Superior temporal gyrus (tissue), 1 donor: ENCODE measurements at regions not wholly inside any gene's neighbourhood (a gene's known extent, or its start where the extent isn't known, plus 50 kb on each side); places are given as distances from the start of the nearest gene placed in this dataset.

ENCODE experiments used
- DNase-seq: peaks from one replicate; pipeline ENCODE4 v3.0.0-alpha.2; 2016; ENCODE audit errors: extremely low spot score

DNA sequence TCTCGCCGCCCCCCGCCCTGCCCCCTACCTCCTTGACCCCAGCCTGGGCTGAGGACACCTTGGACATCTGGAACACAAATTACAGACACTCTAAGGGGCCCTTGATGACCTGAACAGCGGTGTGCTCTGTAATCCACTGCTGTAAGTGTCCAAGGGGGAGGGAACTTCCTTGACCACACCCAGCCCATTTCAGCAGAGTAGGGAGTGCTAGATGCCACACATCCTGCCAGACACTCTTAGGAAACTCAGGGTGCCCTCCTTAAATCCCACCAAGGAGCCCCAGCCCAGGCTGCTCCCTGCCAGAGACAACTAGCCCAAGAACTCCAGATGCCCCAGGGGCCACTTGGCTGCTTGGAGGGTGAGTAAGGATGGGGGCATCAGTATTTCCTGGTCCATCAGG, 282.2 kb downstream of the RRAGC start:
- DNase-seq, result no peak

DNA sequence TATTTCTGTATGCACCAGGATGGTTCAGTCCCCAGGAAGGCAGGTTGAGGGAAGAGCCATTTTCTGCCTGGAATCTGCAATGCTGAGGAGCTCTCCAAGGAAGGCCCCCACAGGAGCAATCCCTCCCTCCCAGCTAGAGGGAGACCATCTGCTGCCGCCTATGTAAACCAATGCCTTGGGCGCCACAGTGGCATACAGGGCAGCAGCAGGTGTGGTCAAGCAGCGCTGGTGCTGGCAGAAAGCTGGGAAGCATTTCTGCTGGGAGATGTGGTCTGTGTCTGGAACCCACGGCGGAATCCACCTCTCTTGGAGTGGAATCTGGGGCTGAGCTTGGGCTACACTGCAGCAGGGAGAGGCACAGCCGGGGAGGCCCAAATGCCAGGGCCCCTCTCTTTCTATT, 283.3 kb downstream of the RRAGC start:
- DNase-seq, result no peak

- peak; percentile 38 for DNase-seq
These were observed 287.8 kb downstream of the RRAGC start for GRCh38 chr1:38571726-38572125.

DNA sequence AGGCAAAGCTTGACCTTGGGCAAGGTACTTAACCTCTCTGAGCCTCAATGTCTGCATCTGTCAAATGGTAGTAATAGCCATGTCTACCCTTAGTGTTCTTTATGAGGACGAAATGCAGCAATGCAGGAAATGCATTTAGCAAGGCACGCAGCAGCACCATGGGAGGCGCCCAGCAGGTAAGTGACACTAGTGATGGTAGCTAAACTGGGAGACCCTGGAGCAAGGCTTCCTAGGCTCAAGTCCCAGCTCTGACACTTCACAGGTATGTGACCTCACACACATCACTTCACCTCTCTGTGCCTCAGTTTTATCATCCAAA, 289.0 kb downstream of the RRAGC start:
- no peak for DNase-seq

DNA sequence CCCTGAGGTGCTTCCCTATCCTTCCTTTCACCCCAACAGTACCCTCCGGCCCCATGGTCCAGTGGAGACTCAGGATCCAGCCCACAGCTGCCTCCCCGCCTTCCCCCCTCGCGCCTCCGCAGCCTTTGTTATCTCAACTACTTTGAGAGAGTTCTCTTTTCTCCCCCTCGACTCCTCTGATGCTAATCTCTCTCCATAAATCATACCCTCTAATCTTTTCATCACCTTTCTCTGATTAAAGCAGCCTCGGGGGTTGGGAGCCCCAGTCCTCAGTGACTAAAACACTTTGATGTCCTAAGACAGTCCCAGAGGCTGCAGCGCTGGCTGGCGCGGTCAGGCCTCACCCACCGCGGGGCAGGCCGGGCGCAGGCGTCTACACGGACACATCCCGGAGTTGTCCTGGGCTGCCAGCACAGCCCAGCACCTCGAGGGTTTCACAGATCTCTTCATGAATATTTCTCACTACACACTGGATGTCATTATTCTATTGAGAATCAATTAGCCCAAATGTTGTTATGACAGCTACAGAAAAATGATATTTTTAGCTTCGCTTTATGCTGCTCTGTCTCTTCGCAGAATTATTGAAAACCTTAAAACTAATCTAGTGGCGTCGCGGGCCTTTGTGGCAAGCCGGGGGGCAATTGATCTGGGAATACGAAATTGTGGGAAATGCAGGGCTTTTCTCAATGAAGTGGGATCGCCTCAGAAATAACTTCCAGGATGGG, 289.5 kb downstream of the RRAGC start:
- no peak for DNase-seq

DNA sequence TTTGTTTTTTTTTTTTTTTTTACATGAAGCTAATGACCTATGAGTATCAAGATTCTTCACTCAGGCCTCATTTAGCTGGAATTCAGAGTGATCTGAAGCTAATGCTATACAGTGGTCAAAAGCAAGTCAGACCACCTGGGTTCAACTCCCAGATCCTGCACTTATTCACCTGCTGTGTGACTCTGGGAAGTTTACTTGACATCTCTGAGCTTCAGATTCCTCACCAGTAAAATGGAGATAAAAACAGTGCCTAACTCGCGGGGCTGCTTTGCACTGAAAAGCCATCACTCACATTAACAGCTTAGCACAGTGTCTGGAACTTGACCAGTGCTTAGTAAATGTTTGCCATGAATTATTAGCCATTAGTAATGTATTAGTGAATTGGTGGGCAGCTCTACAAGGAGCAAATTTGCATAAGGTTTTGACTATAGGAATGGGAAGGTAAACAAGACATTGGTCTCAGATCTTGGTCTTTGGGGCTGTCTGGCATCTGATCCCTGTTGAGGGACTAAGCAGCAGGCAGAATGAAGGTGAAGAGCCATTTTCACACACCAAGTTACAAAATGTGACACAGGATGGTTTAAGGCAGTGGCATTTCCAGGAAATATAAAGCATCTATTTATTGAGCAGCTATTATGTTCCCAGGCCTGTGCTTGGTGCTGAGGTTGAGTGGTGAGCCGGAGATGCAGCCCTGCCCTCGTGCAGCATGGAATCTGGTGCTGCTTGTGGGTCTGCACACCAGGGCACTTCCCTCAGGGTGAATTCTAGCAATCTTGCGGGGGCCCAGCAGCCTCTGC, 291.3 kb downstream of the RRAGC start:
- DNase-seq, result no peak

- no peak for DNase-seq
These were observed 292.2 kb downstream of the RRAGC start for GRCh38 chr1:38567401-38567800.

DNA sequence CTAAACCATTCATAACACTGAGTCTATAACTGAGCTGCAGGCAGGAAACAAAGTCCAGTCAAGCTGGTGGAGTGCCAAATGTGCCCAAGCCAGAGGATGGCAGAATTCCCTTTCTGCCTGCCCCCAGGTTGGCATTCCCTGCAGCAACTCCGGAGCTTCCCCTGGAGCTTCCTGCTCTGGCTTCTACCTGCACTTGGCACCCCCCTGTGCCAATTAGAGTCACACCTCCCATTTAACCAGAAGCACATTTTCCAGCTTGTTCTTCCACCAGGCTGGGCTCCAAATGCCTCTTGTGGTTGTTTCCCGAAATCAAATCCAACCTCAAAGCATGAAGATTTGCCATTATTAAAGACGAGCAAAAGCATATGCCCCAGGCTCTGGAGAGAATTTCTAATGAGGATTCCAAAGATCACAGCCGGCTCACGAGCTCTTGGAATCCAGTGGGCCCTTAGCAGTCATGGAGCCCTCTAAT, 294.5 kb downstream of the RRAGC start:
- DNase-seq, result no peak

DNA sequence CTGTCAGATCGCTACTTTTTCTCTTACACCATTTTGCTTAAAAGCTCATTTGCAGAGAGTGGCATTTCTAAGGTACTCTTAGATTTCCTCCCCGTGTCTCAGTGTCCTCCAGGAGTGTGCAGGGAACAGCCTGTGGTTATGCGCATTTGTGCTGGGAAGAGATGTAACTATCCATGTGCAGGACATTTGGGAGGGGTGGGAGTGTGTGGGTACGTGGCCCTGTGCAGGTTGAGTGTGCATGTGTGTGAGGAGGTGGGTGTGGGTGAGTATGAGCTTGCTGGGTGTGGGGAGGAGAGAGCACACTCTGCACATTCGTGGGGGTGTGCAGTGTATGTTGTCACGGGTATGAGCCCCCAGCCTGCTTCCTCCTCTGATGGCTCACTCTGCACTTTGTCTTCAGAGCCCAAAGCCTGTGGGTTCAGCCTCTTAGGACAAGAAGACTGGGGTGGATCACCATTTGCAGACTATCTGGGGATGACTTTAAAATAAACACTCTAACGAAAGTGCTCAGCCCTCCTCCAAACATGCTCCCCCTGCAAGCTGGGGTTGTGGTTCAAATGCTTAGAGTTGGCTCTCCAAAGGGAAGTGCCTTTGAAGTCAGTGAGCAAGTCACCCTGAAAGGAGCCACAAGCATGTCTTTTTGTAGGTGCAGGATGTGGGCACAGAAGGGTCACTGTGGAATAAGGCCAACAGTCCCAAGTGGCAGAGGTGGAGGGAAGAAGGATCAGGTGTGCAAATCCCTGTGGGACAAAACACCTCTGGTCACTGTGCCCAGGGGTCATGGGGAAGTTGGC, 295.4 kb downstream of the RRAGC start:
- no peak for DNase-seq

- no peak for DNase-seq
These were observed 297.8 kb downstream of the RRAGC start for GRCh38 chr1:38561725-38562124.

GRCh38 chr1:38561110-38561509, 298.5 kb downstream of the RRAGC start:
- DNase-seq, result no peak

- no peak for DNase-seq
These were observed 299.1 kb downstream of the RRAGC start for GRCh38 chr1:38560457-38560856.

DNA sequence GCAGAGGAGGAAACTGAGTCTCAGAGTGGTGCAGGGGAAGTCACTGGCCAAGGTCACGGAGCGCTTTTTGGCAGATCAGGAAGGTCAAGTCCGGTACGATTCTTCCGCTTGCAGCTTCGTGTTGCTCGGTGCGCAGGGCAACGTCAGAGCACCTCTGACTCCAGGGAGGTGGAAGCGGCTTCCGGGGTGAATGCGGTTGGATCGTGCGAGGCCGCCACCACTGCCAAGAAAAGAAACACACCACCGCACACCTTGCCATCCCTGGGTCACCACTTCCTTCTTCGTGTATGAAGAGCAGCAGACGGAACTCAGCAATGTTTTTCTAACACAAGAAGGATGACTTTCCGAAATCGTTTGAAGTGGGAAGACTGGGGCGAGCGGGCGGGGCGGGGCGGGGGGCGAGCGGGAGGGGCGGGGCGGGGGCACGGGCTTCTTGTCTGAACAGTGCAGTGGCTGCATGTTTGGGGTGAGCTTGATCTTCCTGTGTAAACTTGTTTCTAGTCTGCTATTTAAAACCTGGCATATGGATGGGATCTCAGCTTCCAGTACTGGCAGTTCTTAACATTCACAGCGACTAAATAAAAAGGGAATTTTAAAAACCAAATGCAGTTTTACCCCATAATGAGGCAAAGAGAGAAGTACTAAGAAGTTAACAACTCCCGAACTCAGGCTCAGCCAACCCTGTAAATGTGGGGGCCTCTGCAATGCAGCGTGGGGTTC, 300.0 kb downstream of the RRAGC start:
- peak; percentile 34 for DNase-seq

GRCh38 chr1:38558500-38559445, 300.8 kb downstream of the RRAGC start:
- no peak for DNase-seq

DNA sequence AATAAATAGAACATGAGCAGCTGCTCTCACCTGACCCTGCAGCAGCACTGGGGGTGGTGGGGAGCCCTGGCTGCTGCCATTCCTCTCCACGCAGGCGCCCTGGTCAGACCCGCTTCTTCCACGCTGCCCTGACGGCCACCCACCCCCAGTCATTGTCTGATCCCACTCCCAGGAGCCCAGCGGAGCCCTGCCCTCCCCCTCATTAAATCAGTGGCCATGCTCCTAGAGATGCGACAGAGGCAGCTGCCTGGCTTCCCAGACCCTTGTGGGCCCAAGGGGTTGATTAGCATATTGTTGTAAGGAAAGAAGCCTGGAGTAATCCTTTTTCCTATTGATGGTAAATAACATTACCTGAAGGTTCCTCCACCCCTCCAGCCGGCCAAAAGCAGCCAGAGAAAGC, 301.5 kb downstream of the RRAGC start:
- no peak for DNase-seq

- DNase-seq, result no peak
These were observed 304.0 kb downstream of the RRAGC start for GRCh38 chr1:38555594-38555993.

GRCh38 chr1:38555130-38555529, 304.4 kb downstream of the RRAGC start:
- no peak for DNase-seq

DNA sequence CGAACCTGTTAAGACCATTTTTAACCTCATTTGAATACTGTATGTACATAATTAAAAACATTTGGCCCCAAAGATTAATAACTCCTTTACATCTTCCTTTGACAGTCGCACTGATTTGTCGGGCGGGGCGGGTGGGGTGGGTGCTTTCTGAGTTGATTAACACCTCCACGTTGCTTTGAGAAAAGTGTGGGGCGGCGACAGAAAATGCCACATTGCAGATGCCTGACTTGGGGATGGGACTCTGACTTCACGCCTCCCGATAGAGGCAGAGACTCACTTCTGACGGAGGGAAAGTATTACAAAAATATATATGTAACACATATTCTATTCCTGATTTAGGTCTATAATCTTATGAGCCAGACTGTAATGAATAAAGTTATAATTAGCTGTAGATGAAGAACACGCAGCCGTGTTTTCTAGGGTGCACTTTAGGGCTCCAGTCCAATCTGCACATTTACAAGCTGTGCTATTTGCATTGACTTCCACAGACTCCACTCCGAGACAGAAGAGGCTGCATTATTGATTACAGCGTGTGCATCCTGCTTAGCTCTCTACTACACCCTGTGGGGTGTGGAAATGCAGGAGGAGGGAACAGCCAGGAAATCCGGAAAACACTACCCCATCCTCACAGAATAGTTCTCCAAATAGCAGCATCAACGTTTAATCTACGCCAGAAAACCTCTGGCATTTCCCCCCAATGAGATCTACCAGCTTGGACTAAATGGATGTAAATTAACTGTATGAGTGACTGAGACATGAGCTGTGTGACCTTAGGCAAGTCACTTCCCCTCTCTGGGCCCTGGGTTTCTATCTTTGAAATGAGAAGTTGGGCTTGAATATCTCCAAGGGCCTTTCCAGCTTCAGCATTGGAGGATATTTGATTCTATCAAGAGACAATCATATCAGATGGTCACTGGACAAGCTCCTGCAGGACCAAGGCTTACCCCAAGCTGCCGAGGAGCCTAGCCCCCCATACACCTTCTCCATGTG, 308.0 kb downstream of the RRAGC start:
- peak; percentile 34 for DNase-seq

- DNase-seq, result peak; percentile 81
These were observed 310.4 kb downstream of the RRAGC start for GRCh38 chr1:38549191-38549590.
